HG03520 (cell line): ENCODE measurements at regions not wholly inside any gene's neighbourhood (a gene's known extent, or its start where the extent isn't known, plus 50 kb on each side); places are given as distances from the start of the nearest gene placed in this dataset.
A peak's percentile ranks its signal among the peaks of the same experiment; 100 is the strongest.

Experiments used
- ATAC-seq: cut with Tn5 transposase; IDR thresholded peaks from one replicate; pipeline ENCODE4 v1.9.1; 2021; ENCODE audit warnings: mild to moderate bottlenecking, moderate library complexity; ENCODE audit not compliant: unreplicated experiment

DNA sequence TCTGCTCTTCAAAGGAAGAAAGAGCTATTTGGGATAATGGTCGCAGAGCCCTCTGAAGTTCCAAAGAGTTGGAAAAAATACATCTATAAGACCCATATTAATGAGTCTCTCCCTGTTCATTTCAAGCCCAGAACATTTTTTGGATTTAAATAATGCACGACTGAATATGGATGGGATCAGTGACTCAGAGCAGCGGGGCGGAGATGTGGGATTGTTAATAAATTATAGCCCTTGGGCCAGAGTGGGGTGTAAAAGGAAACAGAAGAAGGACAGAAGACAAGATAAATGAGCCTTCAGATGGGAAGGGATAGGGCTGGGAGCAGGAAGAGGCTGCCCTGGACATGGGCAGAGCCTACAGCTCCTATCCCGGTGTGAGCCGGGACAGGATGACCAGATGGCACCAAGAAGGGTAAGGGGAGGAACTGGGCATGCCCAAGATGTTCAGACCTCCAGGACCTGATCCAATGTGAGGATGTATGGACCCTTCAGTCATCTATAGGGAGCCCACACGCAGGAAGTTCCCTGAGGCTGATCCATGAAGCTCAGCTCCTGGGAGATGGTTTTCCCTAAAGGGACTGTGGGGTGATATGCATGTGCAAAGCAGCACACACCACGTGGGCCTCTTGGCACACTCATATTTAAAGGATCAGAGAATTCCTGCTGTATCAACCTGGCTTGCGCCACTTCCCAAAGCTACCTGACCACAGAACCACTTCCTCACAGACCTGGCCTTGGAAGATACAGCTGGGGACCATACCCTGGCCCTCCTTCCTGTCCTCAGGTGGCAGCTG is 96.1 kb upstream of the PLXNA4 start:
- no peak for ATAC-seq

DNA sequence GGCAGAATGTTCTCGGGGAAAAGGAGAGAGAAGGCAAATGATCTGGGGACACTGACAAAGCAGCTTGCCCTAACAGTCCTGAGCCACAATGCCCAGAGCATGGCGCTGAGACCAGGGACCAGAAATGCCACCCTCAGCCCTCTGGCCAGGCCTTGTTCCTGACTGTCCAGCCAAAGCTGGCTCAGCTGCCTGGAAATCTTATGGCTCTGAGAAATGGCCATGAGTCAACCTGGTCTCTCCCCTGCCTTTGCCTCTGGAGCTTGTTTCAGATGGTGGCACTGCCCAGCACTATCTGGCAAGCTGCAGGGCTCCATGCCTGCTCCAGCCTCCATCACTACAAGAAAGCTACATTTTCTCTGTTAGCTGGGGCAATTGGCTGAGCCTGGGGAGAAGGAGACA is 90.5 kb upstream of the PLXNA4 start:
- ATAC-seq, result no peak

DNA sequence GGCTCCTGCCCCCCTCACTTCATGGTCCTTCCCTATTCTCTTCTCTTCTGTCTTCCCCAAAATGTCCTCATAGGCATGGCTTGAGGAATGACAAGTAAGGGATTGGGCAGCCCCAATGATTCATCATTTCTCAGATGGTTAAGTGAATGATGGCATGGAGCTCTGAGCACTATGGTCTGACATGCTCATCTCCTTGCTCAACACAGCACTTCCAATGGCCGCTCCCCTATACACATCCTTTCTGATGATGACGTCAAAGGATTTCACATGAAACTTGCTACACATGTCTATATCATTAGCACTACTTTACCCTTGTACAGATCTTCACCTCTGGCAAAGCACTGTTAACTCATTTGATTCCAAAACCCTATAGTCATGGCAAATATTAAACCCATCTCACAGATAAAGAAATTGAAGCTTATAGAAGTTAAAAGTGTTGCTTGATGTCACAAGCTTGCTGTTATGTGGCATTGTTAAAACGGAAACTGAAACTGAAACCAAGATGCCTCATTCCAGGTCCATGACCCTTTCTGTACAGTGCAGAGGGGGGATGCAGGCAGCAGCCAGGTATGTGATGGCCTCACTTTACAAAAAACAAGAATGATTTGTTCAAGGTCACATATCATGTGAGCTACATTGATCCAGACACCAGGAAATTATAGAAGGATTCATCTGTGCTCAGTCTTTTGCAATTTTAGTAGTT is 90.0 kb upstream of the PLXNA4 start:
- ATAC-seq, result no peak

DNA sequence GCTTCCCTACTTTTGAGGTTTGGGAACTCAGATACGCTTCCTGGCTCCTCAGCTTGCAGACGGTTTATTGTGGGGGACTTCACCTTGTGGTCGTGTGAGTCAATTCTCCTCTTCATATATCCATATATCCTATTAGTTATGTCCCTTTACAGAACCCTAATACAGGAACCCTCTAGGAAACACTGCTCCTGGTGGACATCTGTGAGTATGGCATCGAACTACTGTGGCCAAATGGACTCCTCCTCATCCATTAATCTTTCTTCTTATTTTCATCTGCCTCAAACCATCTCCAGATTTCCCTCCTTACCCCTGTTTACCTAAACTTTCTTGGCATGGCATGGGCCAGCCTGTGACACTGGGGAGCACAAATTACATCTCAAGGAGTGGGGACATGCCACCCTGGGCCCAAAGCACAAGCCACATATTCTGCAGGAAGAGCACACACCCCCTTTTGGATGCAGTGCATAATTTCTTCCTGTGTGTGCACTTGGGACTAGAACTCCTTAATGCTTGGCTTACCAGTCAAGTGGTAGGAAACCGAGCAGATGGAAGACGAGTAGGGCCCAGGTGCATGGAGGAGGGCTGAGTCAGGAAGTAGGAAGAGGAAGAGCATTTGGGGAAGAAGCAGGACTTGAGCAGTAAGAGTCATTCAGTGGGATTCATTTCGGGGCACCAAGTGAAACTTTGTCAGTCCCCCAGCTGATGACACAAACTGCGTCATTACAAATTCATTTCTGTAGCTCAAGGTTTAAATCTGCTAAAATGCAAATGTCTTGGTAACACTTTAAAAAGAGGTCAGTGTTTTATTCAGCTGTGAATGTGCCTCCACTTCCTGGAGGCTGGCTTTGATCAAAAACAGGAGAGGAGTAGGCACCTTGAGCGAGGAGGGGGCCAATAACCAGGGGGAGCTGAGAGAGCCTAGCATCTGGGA is 80.8 kb upstream of the PLXNA4 start:
- ATAC-seq, result peak; percentile 38

DNA sequence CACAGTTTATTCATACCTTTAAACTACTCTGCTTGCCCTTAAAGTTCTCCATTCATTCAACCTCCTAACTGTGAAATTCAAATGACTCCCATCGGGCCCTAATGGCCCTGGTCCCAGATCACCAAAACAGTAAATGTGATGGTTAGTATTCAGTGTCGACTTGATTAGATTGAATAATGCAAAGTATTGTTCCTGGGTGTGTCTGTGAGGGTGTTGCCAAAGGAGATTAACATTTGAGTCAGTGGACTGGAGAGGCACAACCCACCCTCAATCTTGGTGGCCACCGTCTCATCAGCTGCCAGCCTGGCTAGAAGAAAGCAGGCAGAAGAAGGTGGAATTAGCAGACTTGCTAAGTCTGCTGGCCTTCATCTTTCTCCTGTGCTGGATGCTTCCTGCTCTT is 80.1 kb upstream of the PLXNA4 start:
- ATAC-seq, result no peak

DNA sequence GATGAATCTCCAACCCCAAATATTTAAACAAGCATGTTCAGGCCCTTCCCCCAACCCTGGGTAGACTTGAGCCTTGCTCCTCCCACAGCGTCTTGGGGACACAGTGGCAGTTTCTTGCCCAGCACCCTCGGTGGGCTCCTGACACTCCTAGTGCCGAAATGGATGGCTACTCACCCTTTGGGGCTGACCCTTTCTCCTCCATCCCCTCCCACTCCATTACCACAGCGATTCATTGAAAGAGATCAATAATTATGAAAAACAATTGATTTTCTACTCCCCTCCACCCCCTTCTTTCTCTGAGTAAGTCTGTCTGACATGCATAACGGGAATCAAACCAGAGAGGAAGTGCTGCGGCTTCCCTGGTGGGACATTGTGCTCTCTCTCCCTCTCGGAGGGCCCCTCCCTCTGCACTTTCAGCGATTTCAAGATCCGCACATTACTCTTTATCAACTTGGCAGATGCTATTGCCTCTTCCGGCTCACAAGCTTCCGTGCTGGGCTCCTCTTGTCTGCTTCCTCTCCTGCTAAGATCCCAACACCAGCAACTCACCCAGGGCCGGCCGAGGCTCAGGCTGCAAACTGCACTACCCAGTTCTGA is 79.0 kb upstream of the PLXNA4 start:
- ATAC-seq, result no peak

DNA sequence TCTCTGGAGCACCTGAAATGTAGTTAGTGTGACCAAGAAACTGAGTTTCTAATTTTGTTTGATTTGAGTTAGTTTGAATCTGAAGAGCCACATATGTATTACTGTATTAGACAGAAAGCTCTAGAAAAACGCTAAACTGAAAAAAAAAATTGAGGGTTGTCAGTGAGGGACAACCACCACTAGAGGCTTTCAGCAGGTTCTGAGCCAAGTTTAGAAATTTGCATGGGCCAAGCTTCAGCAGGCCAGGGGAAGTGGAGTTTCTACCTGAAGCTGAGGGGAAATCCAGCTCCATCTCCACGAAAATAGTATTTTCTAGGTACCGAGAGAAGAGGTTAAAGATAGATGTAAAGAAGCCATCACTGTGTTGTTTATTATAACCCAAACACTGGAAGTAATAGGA is 77.9 kb upstream of the PLXNA4 start:
- ATAC-seq, result peak; percentile 68

DNA sequence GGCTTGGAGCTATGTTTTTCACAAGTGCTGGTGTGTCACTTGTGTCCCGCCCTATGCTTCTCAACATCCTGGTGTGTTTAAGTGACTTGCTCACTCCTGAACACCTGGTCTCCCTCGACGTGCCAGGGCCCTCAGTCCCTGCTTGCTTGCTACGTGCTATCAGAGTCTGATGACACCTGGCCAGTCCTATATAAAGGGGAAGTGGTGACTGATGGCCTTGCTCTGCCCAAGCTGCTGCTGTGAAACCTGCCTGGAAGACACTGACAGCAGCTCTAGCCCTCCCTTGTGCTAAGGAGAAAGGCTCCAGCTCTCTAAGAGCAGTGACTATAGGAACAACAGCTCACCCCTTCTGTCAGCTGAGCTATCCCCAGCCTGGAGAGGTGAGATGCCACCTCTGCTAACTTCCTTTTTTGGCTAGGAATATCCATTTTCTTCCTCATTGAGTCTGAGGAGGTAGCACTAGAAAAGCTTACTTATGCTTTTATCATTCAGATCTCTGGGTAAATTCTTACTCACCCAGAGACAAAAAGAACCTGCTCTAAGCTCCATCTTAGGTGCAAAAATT is 77.2 kb upstream of the PLXNA4 start:
- ATAC-seq, result no peak

DNA sequence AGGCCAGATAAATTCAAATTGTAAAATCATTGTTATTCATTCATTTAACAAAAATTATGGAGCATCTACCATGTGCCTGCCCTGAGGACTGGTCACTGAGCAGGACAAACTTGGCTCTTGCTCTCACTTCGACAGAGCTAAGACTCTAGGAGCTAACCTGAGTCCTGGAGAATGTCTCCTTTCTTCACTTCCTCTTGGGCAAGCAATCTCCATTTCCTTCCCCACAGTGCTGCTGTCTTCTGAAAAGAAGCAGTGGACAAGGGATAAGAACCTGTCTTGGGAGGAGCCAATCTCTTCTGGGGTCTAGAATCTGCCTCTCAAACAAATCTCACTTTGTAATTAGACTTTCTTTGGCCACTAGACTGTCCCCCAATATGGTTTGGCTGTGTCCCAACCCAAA is 76.2 kb upstream of the PLXNA4 start:
- ATAC-seq, result no peak

DNA sequence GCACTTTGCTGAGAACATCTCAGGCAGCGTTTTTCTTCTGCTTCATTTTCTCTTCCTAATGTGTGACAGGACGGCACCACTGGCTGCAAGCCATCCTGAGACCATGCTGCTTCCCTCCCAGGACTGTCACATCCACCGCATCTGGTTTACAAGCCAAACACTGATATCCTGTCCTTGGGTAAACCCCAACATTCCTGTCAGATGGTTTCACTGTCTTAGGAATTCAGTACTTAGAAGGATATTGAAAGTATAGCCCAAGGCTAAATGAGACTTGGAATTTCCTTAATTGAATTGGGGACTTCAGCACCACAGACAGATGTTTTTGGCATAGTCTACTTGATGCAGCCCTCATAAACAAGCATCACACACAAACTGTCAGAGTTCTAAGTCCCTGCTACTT is 74.2 kb upstream of the PLXNA4 start:
- ATAC-seq, result no peak

DNA sequence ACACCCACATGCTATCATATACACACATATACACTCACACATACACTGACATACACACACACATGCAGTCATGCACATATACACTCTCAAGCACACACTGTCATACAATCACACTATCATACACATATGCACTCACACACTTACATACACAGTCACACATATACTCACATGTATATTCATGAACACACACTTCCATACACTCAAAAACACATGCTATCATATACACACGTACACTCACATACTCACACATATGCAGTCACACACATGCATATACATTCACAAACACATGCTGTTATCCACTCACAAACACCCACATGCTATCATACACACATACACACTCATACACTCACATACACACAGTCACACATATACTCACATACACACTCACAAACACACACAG is 71.0 kb upstream of the PLXNA4 start:
- ATAC-seq, result no peak

DNA sequence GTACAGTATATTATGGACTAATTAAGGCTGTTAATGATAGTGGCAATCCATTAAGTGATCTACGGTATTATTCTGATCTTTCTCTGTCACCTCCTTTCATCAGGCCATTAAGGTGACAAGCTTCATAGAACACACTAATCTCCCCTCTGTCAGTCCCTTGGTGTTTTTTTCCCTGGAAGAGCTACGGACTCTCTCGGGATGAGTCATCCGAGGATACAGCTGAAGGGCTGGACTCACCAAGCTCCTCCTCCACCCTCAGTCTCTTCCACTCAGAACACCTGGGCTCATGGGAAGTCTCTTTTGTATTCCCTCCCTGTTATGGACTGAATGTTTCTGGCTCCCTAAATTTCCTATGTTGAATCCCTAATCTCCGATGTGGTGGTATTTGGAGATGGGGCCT is 69.8 kb upstream of the PLXNA4 start:
- ATAC-seq, result no peak

DNA sequence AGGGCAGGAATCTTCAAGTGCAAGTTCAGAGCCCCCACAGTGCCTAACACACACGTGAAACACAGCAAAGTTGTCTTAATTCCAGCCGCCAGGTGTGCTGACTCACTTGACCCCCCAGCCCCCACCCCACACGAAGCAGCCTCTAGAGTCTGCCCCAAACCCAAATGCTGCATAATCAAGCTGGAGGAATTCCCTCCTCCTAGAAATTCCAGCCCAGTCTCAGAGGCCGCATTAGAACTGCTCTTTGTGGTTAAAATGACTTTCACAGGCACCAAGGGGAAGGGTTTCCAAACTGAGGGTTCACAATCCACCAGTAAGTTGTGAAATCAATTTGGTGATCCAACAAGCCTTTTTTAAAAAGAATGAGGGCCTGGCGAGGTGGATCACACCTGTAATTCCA is 67.0 kb upstream of the PLXNA4 start:
- no peak for ATAC-seq

DNA sequence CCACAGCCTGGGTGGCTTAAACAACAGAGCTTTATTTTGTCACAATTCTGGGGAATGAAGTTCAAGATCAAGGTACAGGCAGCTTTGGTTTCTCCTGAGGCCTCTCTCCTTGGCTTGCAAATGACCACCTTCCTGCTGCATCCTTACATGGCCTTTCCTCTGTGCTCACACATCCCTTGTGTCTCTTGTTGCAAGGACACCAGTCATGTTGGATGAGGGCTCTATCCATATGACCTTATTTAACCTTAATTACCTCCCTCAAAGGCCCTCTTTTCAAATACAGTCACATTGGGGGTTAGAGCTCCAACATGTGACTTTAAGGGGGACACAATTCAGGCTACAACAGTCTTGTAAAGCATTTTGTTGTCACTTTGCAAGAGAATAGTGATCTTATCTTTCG is 65.0 kb upstream of the PLXNA4 start:
- no peak for ATAC-seq

DNA sequence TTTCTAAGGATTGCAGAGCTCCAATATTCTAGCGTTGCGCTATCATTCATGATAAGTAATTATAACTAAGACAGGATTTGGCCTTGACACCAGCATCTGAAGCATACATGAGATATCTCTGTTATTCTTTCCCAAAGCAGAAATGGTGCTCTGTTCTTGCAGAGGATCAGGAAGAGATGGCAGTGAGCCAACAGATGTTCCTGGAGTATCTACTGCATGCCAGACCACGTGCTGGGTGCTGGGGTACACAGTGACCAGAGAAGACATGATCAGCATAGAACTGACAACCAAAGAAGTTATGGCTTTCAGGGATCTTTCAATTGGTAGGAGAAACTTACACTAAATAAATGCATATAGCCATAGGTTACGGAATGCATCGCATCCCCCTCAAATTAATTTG is 63.7 kb upstream of the PLXNA4 start:
- no peak for ATAC-seq

DNA sequence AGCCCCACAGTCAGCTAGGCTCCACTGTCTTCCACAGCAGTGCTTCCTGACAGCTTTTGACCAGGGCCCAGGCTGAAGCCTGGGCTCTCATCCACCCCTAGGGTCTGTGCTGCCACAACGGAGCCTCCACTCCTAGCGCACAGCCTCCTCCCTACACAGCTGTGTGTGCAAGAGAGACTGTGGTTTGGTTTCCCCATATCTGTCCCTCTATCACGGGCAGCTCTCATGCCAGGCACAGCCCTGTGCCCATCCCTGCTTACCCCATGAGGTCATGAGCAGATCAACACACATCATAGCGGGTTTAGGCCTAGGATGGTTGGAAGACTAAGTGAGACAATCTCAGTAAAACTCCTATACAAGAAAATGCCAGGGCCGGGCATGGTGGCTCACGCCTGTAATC is 61.7 kb upstream of the PLXNA4 start:
- ATAC-seq, result no peak

DNA sequence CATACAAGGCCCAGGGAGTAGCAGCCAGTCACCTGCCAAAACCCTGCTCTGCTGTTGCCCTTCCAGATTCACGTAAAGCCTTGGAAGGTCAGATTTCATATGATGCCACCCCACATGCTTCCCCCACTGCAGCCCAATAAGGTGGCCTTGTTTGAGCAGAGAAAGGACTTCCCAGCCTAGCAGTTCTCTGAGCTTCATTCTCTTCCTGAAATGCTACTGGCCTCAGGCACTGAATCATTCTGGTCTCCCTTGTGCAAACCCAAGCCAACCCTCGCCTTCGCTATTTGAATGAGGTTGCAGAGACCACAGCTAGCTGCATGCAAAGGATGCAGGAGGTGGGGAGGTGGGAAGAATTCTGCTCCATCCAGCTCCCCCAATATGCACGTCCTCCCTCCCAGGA is 60.3 kb upstream of the PLXNA4 start:
- ATAC-seq, result no peak

DNA sequence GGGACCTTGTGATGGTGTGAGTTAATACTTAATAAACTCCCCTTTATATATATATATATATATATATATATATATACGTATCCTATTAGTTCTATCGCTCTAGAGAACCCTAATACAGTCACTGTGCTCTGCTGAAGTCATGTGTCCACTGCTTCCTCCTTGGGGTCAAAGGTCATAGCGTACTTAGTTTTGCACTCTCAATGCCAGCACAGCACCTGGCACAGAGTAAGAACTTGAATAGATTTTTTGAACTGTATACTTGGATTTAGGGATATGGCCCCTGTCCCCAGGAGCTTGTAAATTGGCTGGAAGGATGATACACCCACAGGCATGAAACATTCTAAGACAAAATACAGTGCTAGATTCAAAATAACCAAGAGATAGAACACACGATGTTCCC is 58.9 kb upstream of the PLXNA4 start:
- no peak for ATAC-seq

DNA sequence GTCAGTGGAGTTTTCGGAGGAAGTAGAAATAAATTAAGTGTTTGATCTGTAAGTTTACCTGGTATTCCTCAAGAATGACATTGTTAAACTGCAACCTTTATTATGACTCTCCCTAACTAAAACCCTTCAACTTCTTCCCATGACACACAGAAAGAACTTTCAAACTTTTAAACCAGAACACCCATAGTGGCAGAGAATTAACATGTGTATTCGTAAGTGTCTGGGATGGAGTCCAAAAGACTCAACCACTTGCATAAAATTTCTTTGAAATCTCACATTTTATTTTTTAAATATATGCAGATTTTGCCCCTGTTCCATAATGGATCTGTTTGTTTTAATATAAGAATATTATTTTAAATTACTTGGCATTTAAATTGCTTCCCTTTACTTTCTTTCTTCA is 54.6 kb upstream of the PLXNA4 start:
- no peak for ATAC-seq
